Prostate gland (tissue), 2 donors: ENCODE measurements at regions not wholly inside any gene's neighbourhood (a gene's known extent, or its start where the extent isn't known, plus 50 kb on each side); places are given as distances from the start of the nearest gene placed in this dataset.
"Not testable (repeated sequence)": the region's sequence is repeated elsewhere in the genome, so short reads cannot be mapped to it uniquely, and the experiment has no call there.

ENCODE experiments used
- DNase-seq: peaks from one replicate; pipeline ENCODE4 v3.0.0-alpha.2; 2019; ENCODE audit warnings: low spot score
- H3K27ac ChIP-seq, 2 donors: fragments of 200-600 bp; sonication (generic); 2 replicates each; pipeline ENCODE4 v1.5.1; 2017 to 2019
- H3K27me3 ChIP-seq: fragments of 200-600 bp; sonication (generic); replicated peaks from 2 replicates; pipeline ENCODE4 v1.5.1; 2019; ENCODE audit not compliant: insufficient read depth
- H3K36me3 ChIP-seq, 2 donors: fragments of 200-600 bp; sonication (generic); 1 replicate in 1 of 2; 2 replicates in 1 of 2; pipeline versions ENCODE4 v1.5.1 to v1.8.1; 2017 to 2019
- H3K4me1 ChIP-seq: fragments of 200-600 bp; sonication (generic); replicated peaks from 2 replicates; pipeline ENCODE4 v1.5.1; 2019
- H3K4me3 ChIP-seq, 2 donors: fragments of 200-600 bp; sonication (generic); 2 replicates each; pipeline ENCODE4 v1.5.1; 2017 to 2019
- H3K9me3 ChIP-seq: fragments of 200-600 bp; sonication (generic); 2 replicates; pipeline ENCODE4 v1.5.1; 2017
- POLR2A ChIP-seq: fragments of 450-650 bp; IDR thresholded peaks from one replicate; pipeline ENCODE4 v1.6.1; 2016; ENCODE audit warnings: antibody characterized with exemption, mild to moderate bottlenecking
- POLR2AphosphoS5 ChIP-seq: sonication (generic); formaldehyde crosslinking; IDR thresholded peaks from one replicate; pipeline ENCODE4 v1.6.1; 2017; ENCODE audit warnings: antibody characterized with exemption
- WGBS: methylation state at CpG from one replicate; pipeline ENCODE4 v1.1.5; 2018; 5-methylcytosine and 5-hydroxymethylcytosine counted together
- intact Hi-C: fragments of 100-400 bp; cut with DNase I; formaldehyde crosslinking; loops from one replicate; pipeline ENCODE4 v1.14.2; 2022
- TF ChIP-seq, protein P1 (sequence below), 4 experiments: fragments of 200-600 bp in 2 of 4; fragments of 450-650 bp in 2 of 4; sonication (generic) in 2 of 4; IDR thresholded peaks; 1 replicate in 3 of 4; 2 replicates in 1 of 4; pipeline ENCODE4 v1.5.1; 2016 to 2019; ENCODE audit warnings: antibody characterized with exemption in 4 of 4, mild to moderate bottlenecking in 2 of 4, moderate library complexity in 2 of 4

DNA sequence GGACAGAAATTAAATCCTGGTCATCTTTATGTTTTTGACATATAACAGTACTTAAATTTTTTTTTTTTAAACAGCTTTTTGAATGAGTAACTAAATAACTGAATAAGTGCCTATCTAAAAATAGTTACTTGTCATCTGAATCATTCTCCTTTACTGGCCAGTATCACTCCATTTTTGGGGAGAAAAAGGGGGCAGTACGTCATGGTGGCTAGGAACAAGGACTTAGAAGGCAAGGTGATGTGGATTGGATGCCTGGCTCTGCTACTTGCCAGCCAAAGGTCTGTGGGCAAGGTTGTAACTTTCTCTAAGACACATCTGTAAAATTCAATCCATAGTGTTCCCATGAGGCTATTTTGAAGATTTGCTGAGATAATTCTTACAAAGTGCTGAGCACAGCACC is 220.4 kb upstream of the DEPDC1 start:
- intact Hi-C loops, result no loop called here
- Histone ChIP-seq H3K27me3 (no peaks in the 10 kb centered on the region), H3K27ac (no peak overlapping the region), H3K4me3 (no peak overlapping the region), H3K9me3 (no peaks in the 10 kb centered on the region), H3K4me1 (no peaks in the 10 kb centered on the region), H3K36me3 (no peaks in the 10 kb centered on the region)
- DNase-seq, result no peak
- 53% methylated on average over 1 of the region's 1 CpG for WGBS
- TF ChIP-seq, protein P1, sequence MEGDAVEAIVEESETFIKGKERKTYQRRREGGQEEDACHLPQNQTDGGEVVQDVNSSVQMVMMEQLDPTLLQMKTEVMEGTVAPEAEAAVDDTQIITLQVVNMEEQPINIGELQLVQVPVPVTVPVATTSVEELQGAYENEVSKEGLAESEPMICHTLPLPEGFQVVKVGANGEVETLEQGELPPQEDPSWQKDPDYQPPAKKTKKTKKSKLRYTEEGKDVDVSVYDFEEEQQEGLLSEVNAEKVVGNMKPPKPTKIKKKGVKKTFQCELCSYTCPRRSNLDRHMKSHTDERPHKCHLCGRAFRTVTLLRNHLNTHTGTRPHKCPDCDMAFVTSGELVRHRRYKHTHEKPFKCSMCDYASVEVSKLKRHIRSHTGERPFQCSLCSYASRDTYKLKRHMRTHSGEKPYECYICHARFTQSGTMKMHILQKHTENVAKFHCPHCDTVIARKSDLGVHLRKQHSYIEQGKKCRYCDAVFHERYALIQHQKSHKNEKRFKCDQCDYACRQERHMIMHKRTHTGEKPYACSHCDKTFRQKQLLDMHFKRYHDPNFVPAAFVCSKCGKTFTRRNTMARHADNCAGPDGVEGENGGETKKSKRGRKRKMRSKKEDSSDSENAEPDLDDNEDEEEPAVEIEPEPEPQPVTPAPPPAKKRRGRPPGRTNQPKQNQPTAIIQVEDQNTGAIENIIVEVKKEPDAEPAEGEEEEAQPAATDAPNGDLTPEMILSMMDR (IDR thresholded peaks at IDR 0.05), result no peak
- TF ChIP-seq POLR2A, result no peak
- no peak for TF ChIP-seq POLR2AphosphoS5

DNA sequence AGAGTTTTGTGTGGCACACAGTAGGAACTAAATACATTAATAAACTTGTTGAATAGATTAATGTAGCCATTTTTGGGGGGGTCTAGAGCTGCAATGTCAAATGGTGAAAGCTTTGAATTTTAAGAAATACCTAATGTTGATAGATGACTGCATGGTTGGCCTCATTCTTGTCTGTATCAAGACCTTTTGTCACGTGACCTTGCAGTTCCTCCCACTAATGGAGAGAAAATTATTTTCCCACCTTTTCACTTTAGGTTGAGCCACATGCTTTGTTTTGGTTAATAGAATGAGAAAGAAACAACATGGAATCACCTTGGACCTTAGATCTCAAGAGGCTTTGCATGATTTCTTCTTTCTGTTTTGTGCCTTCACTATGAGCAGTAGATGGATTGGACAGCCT is 223.6 kb upstream of the DEPDC1 start:
- no peak for DNase-seq
- 97% methylated on average over 1 of the region's 1 CpG for WGBS
- intact Hi-C loops, result no loop called here

DNA sequence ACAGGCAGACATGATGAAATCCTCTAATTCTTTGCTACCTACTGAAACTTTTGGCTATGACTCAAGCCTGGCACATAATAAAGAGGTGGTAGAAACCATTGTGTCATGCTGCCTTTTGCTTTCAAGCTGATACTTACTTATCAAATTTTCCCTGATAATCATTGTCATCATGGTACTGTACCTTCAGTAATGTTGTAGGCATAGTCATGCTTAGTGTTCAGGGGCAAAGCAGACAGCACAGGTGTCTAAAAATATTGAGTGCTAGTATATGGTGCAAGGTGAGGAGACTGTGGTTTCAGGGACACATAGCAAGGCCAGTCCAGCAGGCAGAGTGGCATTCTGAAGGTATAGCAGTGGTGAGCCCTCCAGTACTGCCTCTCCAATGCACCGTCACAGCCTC is 226.9 kb upstream of the DEPDC1 start:
- Histone ChIP-seq H3K36me3 (no peaks in the 10 kb centered on the region), H3K27me3 (no peaks in the 10 kb centered on the region), H3K27ac (no peak overlapping the region), H3K4me1 (no peaks in the 10 kb centered on the region), H3K9me3 (no peaks in the 10 kb centered on the region), H3K4me3 (no peak overlapping the region)
- WGBS, result 90% methylated on average over 1 of the region's 1 CpG
- intact Hi-C loops, result no loop called here
- no peak for DNase-seq
- TF ChIP-seq POLR2A (no peak), POLR2AphosphoS5 (no peak)
- TF ChIP-seq, protein P1 (IDR thresholded peaks at IDR 0.05), result no peak

More for the DNA sequence above, 223.6 kb upstream of the DEPDC1 start:
- H3K4me3 ChIP-seq, result no peak overlapping the region
- H3K36me3 ChIP-seq, result no peaks in the 10 kb centered on the region
- no peaks in the 10 kb centered on the region for H3K4me1 ChIP-seq
- TF ChIP-seq, protein P1 (IDR thresholded peaks at IDR 0.05), result no peak
- TF ChIP-seq POLR2AphosphoS5, result no peak
- no peak for TF ChIP-seq POLR2A
- no peaks in the 10 kb centered on the region for H3K27me3 ChIP-seq
- H3K9me3 ChIP-seq, result no peaks in the 10 kb centered on the region
- H3K27ac ChIP-seq, result no peak overlapping the region

DNA sequence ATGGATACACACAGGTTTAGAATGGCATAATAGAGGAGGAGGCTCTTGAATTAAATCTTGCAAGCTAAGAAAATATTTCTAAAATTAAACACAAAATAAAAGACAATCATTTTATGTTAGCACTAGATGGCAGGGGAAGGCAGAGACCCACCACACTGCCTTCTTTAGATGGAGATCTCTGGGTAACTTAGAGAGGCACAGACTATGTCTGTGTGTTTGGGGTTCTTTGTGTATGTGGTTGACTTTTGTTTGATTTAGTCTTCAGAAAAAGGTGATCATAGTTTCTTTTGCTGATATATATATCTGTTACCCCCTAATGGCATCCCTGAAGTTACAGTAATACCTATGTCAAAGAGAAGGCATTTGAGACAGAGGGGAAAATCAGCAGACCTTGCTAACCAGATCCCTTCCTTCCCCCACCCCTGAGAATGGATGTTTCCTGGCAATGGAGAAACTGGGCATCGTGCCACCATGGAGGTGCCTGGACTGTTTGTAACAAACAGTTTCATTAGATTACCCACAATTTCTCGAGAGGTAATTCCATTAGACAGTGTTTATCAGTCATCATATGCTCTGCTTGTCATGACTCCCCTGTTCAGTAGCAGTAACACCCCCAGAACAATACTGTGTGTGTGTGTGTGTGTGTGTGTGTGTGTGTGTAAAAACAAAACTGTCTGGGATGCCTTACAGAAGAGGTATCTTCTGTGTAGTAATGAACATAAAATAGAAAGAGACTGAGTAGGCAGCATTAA is 228.3 kb upstream of the DEPDC1 start:
- no peak for DNase-seq

DNA sequence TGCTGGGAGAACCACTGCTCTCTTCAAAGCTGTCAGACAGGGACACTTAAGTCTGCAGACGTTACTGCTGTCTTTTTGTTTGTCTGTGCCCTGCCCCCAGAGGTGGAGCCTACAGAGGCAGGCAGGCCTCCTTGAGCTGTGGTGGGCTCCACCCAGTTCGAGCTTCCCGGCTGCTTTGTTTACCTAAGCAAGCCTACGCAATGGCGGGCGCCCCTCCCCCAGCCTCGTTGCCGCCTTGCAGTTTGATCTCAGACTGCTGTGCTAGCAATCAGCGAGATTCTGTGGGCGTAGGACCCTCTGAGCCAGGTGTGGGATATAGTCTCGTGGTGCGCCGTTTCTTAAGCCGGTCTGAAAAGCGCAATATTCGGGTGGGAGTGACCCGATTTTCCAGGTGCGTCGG is 242.6 kb upstream of the DEPDC1 start:
- intact Hi-C loops, H3K4me1 ChIP-seq, H3K4me3 ChIP-seq, H3K36me3 ChIP-seq, H3K27me3 ChIP-seq, H3K9me3 ChIP-seq, DNase-seq, H3K27ac ChIP-seq: not testable (repeated sequence)
- WGBS, result 56% methylated on average over 8 of the region's 19 CpGs

More for the DNA sequence above, 228.3 kb upstream of the DEPDC1 start:
- no peak overlapping the region for H3K4me3 ChIP-seq
- H3K4me1 ChIP-seq, result no peaks in the 10 kb centered on the region
- 20% methylated on average over 2 of the region's 2 CpGs for WGBS
- no peak for TF ChIP-seq POLR2AphosphoS5
- TF ChIP-seq, protein P1 (IDR thresholded peaks at IDR 0.05), result no peak
- TF ChIP-seq POLR2A, result no peak
- H3K27ac ChIP-seq, result no peak overlapping the region
- H3K9me3 ChIP-seq, result no peaks in the 10 kb centered on the region
- H3K27me3 ChIP-seq, result no peaks in the 10 kb centered on the region
- intact Hi-C loops, result no loop called here
- H3K36me3 ChIP-seq, result no peaks in the 10 kb centered on the region
